T-helper 1 cell treated with Interleukin-12 subunit alpha and Interleukin-12 subunit beta and Interleukin-4 antibody, amounts not matched to agents 30 ng/mL and 1 ng/mL, for 36 hours (primary cell): ENCODE measurements at regions not wholly inside any gene's neighbourhood (a gene's known extent, or its start where the extent isn't known, plus 50 kb on each side); places are given as distances from the start of the nearest gene placed in this dataset.
"Not testable (repeated sequence)": the region's sequence is repeated elsewhere in the genome, so short reads cannot be mapped to it uniquely, and the experiment has no call there.

Experiments
- intact Hi-C: fragments of 100-400 bp; cut with micrococcal nuclease; formaldehyde crosslinking; loops from one replicate; pipeline ENCODE4 v1.15.1; 2024

GRCh38 chr3:194939949-194940770 lies 254.5 kb downstream of the FAM43A start:
- intact Hi-C loops = no loop called here

GRCh38 chr3:194941360-194941955 lies 255.8 kb downstream of the FAM43A start:
- intact Hi-C loops = no loop called here

DNA sequence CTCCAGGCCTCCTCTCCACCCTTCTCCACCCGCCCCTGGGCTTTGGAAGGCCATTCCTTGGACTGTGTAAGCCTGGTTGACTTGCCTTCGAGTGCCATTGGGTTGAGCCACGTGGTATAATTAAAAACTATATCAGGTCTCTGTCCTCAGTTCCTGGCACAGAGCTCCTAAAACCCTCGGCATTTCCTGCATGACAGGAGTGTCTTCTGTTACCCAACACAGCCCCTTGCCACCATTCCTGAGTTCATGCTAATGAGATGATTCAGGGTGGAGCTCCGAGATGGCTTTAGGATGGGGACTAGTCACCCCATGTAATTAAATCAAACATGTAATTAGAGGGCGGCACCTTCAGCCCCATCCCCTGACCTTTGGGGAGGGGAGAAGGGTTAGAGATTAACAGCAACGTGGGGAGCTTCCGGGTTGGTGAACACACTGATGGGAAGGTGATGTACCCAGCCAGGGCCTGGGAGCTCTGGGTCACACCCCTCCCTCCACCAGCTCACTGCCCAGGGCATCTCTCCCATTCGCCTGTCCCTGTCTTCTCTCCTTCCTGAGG lies 256.4 kb downstream of the FAM43A start:
- intact Hi-C loops = no loop called here

- intact Hi-C loops = no loop called here
These were observed 258.8 kb downstream of the FAM43A start for GRCh38 chr3:194944526-194944925.

- intact Hi-C loops = no loop called here
These were observed 259.8 kb downstream of the FAM43A start for GRCh38 chr3:194945508-194945907.

DNA sequence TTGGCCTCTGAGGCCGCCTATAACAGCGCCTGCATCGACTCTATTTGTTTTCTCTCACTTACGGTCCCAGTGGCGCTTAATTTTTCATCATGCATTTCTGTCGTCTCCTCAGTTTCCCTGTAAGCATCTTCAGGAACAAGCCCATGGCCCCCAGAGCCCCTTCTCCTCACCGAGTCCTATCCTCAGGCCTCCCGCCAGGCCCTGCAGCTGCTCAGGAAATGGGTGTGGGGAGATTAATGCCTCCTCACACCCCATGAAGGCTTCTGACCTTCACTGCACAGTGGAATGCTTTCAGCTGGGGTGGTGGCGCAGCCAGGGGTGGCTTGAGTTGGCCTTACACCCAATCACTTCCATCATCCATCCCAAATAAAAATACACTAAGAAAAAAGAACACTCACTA lies 260.4 kb downstream of the FAM43A start:
- intact Hi-C loops = no loop called here

- intact Hi-C loops = no loop called here
These were observed 263.9 kb downstream of the FAM43A start for GRCh38 chr3:194949592-194949991.

- intact Hi-C loops = no loop called here
These were observed 265.4 kb downstream of the FAM43A start for GRCh38 chr3:194950906-194951628.

DNA sequence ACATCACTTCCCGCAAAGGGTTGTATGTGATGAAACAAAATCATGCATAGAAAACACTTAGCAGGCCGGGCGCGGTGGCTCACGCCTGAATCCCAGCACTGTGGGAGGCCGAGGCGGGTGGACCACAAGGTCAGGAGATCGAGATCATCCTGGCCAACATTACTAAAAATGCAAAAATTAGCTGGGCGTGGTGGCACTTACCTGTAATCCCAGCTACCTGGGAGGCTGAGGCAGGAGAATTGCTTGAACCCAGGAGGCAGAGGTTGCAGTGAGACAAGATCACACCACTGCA lies 265.9 kb downstream of the FAM43A start:
- intact Hi-C loops = not testable (repeated sequence)

DNA sequence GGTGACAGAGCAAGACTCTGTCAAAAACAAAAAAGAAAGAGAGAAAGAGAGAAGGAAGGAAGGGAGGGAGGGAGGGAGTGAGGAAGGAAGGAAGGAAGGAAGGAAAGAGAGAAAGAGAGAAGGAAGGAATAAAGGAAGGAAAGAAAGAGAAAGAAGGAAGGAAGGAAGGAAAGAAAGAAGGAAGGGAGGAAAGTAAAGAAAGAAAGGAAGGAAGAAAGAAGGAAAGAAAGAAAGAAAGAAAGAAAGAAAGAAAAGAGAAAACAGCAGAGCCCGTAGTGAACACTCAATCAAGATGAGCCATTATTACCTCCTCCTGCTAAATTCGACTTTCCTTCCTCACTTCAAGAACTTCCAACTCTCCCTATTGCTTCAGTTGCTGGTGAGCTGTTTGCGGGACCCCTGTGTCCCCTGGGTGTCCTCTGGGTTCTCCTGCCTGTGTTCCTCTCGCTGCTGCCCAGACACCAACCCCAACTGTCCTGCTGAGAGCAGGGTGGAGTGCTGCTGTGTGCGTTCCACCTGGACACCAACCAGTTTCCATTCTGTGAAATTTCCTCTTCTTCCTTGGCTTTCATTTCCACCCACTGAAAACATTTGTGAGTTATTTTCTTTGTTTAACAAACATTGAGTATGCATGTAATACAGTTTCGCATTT lies 266.4 kb downstream of the FAM43A start:
- intact Hi-C loops = no loop called here

GRCh38 chr3:194952841-194953241 lies 267.2 kb downstream of the FAM43A start:
- intact Hi-C loops = no loop called here

DNA sequence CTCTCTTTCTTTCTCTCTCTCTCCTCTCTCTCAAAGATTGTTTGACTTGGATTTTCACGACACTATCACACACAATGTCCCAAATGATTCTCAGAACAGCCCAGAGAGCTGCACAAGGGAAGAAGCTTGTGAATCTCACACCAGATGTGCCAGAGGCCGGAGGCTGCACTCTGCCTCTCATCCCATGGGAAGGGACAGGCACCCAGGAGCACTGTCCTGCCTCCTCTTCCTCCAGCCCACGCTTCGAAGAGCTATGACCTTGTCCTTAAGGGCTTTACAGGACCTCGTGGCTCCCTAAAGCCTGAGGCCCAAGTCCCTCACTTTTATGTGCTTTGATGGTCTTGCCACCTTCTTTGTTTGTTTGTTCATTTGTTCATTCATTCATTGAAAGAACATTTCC lies 267.6 kb downstream of the FAM43A start:
- intact Hi-C loops = no loop called here

- intact Hi-C loops = no loop called here
These were observed 269.9 kb downstream of the FAM43A start for GRCh38 chr3:194955546-194955945.

GRCh38 chr3:194955979-194956696 lies 270.5 kb downstream of the FAM43A start:
- intact Hi-C loops = no loop called here

- intact Hi-C loops = no loop called here
These were observed 271.2 kb downstream of the FAM43A start for GRCh38 chr3:194956697-194957396.

- intact Hi-C loops = no loop called here
These were observed 272.1 kb downstream of the FAM43A start for GRCh38 chr3:194957743-194958240.

DNA sequence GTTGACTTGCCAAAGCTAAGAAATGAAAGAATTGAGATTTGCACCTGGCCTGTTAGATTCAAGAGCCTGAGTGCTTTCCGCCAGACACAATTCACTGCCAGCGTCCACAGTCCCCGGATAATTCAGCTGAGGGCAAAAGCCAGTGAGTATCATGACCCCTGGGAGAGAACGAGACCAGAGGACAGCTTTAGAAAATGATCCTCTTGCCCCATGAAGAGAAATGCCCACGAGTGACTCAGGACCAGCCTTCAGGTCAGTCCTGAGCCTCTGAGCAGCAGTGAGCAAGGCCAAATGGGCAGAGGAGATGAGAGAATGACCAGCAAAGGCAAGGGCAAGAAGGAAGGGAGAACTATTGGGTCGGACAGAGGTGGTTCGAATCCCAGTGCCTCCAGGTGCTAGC lies 273.5 kb downstream of the FAM43A start:
- intact Hi-C loops = no loop called here

- intact Hi-C loops = not testable (repeated sequence)
These were observed 274.0 kb downstream of the FAM43A start for GRCh38 chr3:194959666-194960065.

GRCh38 chr3:194960446-194961032 lies 274.9 kb downstream of the FAM43A start:
- intact Hi-C loops = no loop called here

DNA sequence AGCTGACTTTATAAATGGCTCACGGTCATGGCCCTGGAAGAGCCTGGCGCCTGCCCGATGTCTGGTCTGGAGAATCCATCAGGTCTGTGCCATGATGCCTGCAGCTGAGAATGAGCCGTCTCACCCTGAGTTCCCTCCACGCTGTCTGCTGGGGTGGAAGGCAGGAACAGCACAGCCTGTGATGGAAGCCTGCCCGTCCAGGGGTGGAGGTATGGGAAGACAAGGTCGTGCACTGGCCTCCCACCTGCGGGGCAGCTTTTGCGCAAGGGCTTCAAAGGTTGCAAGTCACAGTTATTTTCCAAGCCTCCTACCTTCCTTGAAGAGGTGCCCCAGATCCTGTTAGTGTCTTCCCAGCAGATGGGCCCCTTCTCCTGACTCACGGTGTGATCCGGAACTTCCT lies 275.5 kb downstream of the FAM43A start:
- intact Hi-C loops = no loop called here
